ENCODE measurements at regions not wholly inside any gene's neighbourhood (a gene's known extent, or its start where the extent isn't known, plus 50 kb on each side); places are given as distances from the start of the nearest gene placed in this dataset.
"Not testable (repeated sequence)": the region's sequence is repeated elsewhere in the genome, so short reads cannot be mapped to it uniquely, and the experiment has no call there.

DNA sequence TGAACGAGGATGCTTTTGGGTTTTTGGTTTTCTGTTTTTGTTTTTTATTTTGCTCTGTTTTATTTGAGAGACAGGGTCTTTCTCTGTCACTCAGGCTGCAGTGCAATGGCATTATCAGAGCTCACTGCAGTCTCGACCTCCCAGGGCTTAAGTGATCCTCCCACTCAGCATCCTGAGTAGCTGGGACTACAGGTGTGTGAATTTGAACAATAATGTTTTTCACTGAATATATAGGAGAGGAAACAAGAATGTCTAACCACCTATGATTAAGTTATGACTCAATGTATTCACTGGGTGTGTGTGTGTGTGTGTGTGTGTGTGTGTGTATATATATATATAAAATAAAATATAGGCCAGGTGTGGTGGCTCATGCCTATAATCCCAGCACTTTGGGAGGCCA, 456.6 kb upstream of the SLITRK6 start:
- TF ChIP-seq, protein P1, sequence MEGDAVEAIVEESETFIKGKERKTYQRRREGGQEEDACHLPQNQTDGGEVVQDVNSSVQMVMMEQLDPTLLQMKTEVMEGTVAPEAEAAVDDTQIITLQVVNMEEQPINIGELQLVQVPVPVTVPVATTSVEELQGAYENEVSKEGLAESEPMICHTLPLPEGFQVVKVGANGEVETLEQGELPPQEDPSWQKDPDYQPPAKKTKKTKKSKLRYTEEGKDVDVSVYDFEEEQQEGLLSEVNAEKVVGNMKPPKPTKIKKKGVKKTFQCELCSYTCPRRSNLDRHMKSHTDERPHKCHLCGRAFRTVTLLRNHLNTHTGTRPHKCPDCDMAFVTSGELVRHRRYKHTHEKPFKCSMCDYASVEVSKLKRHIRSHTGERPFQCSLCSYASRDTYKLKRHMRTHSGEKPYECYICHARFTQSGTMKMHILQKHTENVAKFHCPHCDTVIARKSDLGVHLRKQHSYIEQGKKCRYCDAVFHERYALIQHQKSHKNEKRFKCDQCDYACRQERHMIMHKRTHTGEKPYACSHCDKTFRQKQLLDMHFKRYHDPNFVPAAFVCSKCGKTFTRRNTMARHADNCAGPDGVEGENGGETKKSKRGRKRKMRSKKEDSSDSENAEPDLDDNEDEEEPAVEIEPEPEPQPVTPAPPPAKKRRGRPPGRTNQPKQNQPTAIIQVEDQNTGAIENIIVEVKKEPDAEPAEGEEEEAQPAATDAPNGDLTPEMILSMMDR (IDR thresholded peaks at IDR 0.05), result not testable (repeated sequence)
- TF ChIP-seq EZH2, EZH2phosphoT487 (IDR thresholded peaks at IDR 0.05): not testable (repeated sequence)

All from neural progenitor cell (in vitro differentiated cells).